Gastrocnemius medialis (tissue), 4 donors: ENCODE measurements at regions not wholly inside any gene's neighbourhood (a gene's known extent, or its start where the extent isn't known, plus 50 kb on each side); places are given as distances from the start of the nearest gene placed in this dataset.

Source experiments
- POLR2A ChIP-seq, 2 donors: fragments of 450-650 bp; IDR thresholded peaks; one replicate each; pipeline ENCODE4 v1.6.1; 2017; ENCODE audit warnings: antibody characterized with exemption in 2 of 2, mild to moderate bottlenecking in 2 of 2, moderate library complexity in 2 of 2
- TF ChIP-seq, protein P1 (sequence below), 5 experiments: fragments of 450-650 bp in 3 of 5; fragments of 200-600 bp in 2 of 5; sonication (generic) in 2 of 5; IDR thresholded peaks in 4 of 5; conservative IDR thresholded peaks in 1 of 5; 1 replicate in 4 of 5; 2 replicates in 1 of 5; pipeline ENCODE4 v1.5.1; 2016 to 2019; ENCODE audit warnings: antibody characterized with exemption in 5 of 5, mild to moderate bottlenecking in 3 of 5, moderate library complexity in 3 of 5

GRCh38 chr6:66179361-66179760, 472.3 kb upstream of the EYS start:
- TF ChIP-seq, protein P1, sequence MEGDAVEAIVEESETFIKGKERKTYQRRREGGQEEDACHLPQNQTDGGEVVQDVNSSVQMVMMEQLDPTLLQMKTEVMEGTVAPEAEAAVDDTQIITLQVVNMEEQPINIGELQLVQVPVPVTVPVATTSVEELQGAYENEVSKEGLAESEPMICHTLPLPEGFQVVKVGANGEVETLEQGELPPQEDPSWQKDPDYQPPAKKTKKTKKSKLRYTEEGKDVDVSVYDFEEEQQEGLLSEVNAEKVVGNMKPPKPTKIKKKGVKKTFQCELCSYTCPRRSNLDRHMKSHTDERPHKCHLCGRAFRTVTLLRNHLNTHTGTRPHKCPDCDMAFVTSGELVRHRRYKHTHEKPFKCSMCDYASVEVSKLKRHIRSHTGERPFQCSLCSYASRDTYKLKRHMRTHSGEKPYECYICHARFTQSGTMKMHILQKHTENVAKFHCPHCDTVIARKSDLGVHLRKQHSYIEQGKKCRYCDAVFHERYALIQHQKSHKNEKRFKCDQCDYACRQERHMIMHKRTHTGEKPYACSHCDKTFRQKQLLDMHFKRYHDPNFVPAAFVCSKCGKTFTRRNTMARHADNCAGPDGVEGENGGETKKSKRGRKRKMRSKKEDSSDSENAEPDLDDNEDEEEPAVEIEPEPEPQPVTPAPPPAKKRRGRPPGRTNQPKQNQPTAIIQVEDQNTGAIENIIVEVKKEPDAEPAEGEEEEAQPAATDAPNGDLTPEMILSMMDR (IDR thresholded peaks at IDR 0.05 in 4 of 5, conservative IDR thresholded peaks at IDR 0.05 in 1 of 5) = no peak
- TF ChIP-seq POLR2A (IDR thresholded peaks at IDR 0.05) = no peak
